Ammon's horn (tissue), 1 donor: ENCODE measurements at regions not wholly inside any gene's neighbourhood (a gene's known extent, or its start where the extent isn't known, plus 50 kb on each side); places are given as distances from the start of the nearest gene placed in this dataset.
"Not testable (repeated sequence)": the region's sequence is repeated elsewhere in the genome, so short reads cannot be mapped to it uniquely, and the experiment has no call there.

Experiments
- DNase-seq: peaks from one replicate; pipeline ENCODE4 v3.0.0-alpha.2; 2016; ENCODE audit warnings: low spot score

DNA sequence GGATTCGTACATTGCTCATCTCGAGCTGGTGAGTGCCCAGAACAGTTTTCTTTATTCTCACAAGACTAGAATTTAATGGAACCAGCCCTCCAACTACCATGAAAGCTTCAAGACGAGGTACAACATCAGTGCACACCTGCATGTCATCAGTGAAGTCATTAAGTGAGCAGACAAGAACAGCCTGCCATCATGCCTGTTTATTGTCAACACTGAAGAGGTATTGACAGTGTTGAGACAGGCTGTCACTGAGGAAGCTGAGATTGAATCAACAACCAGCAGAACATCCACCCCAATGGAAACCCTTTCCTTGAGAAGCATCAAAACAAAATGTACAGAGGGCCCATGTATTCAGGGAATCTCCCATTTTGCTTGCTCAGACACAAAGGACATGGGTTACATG, 148.0 kb upstream of the TCF4 start:
- no peak for DNase-seq

GRCh38 chr18:55735199-55735855, 147.3 kb upstream of the TCF4 start:
- peak; percentile 16 for DNase-seq

DNA sequence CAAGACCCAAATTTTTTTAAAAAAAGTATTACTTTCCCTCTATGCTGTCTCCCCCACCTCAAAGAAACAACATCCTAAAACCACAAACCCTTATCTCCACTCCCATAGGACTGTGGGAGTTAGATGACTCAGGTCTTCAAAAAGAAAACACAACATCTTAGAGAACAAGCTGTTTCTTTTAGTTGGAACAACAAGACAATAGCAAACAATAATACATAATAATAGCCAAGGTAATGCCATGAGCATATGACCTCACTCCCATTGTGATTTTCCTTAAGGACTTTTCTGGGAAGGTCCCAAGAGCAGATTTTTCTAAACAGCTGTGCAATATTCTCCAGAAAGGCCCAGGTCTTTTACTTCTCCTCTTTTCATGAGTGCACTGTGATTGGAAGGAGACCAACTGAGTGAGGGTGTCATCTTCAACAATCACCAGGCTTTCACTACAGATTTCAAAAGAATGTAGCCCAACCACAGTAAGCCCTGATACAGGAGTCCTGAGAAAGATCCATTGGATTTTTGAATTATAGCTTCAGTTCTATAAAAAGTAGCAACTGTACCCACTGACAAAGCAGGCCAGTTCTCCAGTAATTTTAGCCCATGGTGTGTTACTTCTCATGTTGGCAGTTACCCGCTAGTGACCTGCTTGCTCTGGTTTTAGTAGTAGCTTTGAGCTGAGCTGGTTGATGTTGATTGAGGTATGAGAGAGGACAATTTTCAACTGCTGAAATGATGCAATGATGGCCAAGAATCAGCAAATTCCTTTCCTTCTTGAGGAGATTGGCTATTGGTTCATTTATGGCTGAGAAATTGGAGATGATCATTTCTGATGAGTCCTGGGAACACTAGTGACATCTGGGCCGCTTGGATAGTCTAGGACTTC, 144.5 kb upstream of the TCF4 start:
- DNase-seq = no peak

- DNase-seq = no peak
These were observed 143.6 kb upstream of the TCF4 start for GRCh38 chr18:55731594-55732042.

DNA sequence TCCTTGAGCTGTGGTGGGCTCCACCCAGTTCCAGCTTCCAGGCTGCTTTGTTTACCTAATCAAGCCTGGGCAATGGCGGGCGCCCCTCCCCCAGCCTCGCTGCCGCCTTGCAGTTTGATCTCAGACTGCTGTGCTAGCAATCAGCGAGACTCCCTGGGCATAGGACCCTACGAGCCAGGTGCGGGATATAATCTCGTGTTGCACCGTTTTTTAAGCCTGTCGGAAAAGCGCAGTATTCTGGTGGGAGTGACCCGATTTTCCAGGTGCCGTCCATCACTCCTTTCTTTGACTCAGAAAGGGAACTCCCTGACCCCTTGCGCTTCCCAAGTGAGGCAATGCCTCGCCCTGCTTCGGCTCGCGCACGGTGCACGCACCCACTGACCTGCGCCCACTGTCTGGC, 133.0 kb upstream of the TCF4 start:
- not testable (repeated sequence) for DNase-seq

DNA sequence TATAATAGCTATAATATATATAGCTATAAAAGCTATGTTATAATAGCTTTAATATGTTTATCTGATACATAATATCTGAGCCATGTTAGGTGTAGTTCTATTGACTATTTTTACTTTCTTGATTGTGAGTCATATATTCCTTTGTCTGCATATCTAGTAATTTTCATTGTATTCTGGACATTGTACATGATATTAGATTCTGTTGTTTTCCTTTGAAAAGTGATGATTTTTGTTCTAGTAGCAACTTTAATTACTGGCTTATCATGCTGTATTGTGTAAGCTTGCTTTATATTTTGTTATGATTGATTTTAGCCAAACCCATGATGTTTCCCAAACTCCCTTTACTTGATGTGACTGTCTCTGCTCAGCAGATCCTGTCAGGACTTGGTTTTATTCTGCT, 125.7 kb upstream of the TCF4 start:
- no peak for DNase-seq

DNA sequence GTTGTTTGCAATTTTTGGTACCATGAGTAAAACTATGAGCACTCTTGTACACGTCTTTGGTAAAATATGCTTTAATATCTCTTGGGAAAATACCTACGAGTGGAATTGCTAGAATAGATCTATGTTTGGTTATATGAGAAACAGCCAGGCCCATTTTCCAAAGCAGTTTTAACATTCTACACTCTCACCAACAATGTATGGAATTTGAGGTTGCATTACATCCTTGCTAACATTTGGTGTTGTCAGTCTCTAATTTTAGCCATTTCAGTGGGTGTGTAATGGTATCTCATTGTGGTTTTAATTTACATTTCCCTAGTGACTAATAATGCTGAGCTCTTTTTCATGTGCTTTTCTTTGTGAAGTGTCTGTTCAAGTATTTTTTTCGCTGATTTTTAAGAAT, 118.9 kb upstream of the TCF4 start:
- DNase-seq = no peak

- DNase-seq = no peak
These were observed 111.3 kb upstream of the TCF4 start for GRCh38 chr18:55699233-55699765.

- DNase-seq = no peak
These were observed 108.8 kb upstream of the TCF4 start for GRCh38 chr18:55696811-55697210.

DNA sequence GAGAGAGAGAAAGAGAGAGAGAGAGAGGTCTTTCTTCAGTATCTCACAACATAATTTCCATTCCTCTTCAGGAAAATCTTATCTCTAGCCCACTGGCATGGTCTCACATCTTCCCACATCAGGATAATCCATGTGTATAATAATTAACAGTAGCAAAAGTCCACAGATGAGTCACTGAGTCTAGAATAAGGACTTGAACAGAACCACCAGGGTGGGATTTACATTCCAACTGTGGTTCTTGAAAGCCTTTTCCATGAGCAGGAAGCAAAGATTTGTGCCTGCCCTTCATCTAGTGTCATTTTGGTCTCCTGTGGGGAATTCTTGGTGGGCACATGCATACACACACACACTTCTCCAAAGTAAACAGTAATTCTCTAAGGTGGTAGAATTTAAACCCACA, 107.1 kb upstream of the TCF4 start:
- no peak for DNase-seq

DNA sequence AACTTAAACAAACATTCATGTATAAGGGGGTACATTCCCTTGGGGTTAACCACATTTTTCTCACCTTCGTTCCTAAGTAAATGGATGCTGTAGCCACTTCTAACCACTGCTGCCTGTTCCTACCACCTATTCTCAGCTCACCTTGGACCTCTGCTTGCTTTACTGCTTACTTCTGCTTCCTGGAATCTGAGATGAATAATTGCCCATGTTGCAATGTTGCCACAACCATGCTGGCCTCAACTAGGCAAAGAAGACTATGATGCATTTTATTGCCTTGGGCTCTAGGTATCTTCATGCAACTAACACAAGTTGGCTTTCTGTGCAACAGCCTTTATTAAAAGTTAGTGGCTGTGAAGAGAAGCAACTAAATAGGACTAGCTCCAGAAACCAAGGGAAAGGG, 106.3 kb upstream of the TCF4 start:
- DNase-seq = no peak

- DNase-seq = no peak
These were observed 100.0 kb upstream of the TCF4 start for GRCh38 chr18:55688030-55688429.

DNA sequence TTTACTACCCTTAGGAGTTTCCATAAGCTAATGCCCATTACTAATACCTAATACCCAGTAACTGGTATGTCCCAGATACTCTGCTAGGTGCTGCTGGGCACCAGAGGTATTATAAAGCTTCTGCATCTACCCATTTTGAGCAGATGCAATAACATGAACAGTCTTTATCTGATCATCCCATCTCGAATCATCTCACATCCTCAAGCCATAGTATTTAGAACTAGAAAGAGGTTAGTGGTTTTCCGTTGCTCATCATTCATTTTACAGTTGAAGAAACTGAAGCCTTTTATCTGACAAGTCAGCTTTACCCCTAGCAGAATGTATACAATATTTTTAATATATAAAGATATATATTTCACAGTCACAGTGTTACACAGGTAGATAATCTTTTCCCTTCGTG, 99.1 kb upstream of the TCF4 start:
- no peak for DNase-seq

DNA sequence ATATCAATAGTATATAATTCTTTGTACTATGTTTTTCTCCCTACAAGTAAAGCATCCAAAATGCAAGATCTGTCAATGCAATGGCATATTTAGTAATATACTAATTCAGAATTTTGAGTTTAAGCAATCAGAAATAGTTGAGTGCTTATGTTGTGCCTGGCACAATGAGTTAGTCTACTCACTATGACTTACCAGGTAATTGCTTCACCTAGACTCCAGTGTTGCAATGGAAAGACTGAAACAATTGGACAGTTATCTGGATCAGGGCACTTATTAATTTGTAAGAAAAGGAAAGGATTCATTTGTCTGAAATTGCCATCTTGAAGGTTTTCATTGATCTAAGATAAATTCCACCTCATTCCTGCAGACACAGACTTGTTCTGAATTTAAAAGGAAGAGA, 97.6 kb upstream of the TCF4 start:
- no peak for DNase-seq

DNA sequence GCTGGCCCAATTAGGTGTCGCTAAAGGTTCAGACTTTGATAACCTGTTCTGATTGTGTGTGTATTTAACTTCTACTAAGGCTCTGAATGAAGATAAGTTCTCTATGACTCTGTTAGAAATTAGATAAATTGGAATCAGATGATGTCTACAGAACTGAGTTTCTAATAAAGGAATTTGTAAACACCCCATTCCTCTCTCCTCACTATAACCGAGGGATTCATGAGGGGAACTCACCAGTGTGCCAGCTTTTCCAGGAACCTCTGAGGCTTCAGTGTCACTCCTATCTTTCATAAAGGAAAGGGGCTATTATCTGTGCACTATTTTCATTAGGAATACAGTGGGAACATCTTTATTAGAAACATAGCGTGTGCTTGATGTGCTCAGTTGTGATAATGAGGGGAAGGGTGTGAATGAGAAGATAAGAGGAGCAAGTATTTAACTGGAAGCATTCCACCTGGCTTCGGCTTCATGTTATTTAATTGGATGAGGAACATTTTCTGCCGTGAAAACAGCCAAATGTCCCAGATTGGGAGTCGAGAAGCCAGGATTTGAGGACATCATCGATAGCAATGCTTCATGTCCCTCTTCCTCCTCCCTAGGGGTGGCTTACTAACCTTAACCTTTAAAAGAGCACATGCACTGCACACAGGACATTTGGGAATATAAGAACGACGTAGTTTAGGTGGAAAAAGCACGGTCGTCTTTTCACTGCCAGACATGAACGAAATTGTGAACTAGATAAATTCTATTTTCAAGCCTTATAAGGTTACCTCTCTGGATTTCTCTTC, 84.8 kb upstream of the TCF4 start:
- DNase-seq = peak; percentile 7

- DNase-seq = no peak
These were observed 77.5 kb upstream of the TCF4 start for GRCh38 chr18:55665506-55665905.

GRCh38 chr18:55664758-55665400, 76.9 kb upstream of the TCF4 start:
- DNase-seq = not testable (repeated sequence)

DNA sequence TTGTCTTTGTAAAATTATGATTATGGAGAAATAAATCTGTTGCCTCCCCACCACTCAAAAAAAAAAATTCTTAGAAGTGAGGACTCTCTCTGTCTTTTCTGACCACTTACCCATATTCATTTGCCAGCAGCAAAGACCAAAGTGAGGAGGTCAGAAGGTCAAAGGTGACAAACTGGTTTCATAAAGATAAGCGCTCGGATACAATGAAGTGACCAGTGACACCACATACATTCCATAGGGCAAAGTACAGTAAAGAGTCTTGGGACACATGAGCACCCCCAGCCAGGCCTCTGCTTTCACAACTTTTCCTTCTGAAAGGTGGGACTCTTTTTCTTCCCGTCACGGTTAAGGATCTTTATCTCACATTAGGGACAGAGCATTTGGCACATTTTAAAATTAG, 75.9 kb upstream of the TCF4 start:
- DNase-seq = no peak

GRCh38 chr18:55658598-55658997, 70.6 kb upstream of the TCF4 start:
- DNase-seq = no peak

GRCh38 chr18:55657572-55658331, 69.8 kb upstream of the TCF4 start:
- DNase-seq = no peak

- no peak for DNase-seq
These were observed 67.0 kb upstream of the TCF4 start for GRCh38 chr18:55654986-55655385.
